Vagina (tissue), 2 donors: ENCODE measurements at regions not wholly inside any gene's neighbourhood (a gene's known extent, or its start where the extent isn't known, plus 50 kb on each side); places are given as distances from the start of the nearest gene placed in this dataset.

Experiments used
- DNase-seq, 2 donors: peaks; one replicate each; pipeline ENCODE4 v3.0.0-alpha.2; 2017; ENCODE audit errors: extremely low spot score in 2 of 2
- H3K27ac ChIP-seq: fragments of 200-600 bp; sonication (generic); one replicate; pipeline ENCODE4 v1.5.1; 2019
- H3K27me3 ChIP-seq: fragments of 200-600 bp; sonication (generic); one replicate; pipeline ENCODE4 v1.5.1; 2019
- H3K36me3 ChIP-seq, 2 donors: fragments of 200-600 bp; sonication (generic); one replicate each; pipeline ENCODE4 v1.5.1; 2017 to 2019
- H3K4me1 ChIP-seq: fragments of 200-600 bp; sonication (generic); one replicate; pipeline ENCODE4 v1.5.1; 2019
- H3K4me3 ChIP-seq, 2 donors: fragments of 200-600 bp; sonication (generic); 1 replicate in 1 of 2; 2 replicates in 1 of 2; pipeline ENCODE4 v1.5.1; 2016 to 2019
- H3K9me3 ChIP-seq: fragments of 200-600 bp; sonication (generic); one replicate; pipeline ENCODE4 v1.5.1; 2019
- POLR2A ChIP-seq, 2 donors: fragments of 450-650 bp; IDR thresholded peaks; one replicate each; pipeline ENCODE4 v1.6.1; 2017; ENCODE audit warnings: antibody characterized with exemption in 2 of 2, mild to moderate bottlenecking in 2 of 2, moderate library complexity in 2 of 2
- POLR2AphosphoS5 ChIP-seq, 2 donors: sonication (generic); formaldehyde crosslinking; IDR thresholded peaks; one replicate each; pipeline ENCODE4 v1.9.0; 2017; ENCODE audit warnings: antibody characterized with exemption in 2 of 2, mild to moderate bottlenecking in 2 of 2, low read depth in 1 of 2; ENCODE audit not compliant: insufficient read depth in 1 of 2
- intact Hi-C: fragments of 100-400 bp; cut with DNase I; formaldehyde crosslinking; loops from one replicate; pipeline ENCODE4 v1.15.1; 2023
- TF ChIP-seq, protein P1 (sequence below), 3 experiments: fragments of 450-650 bp in 2 of 3; fragments of 200-600 bp in 1 of 3; sonication (generic) in 1 of 3; IDR thresholded peaks; one replicate each; pipeline ENCODE4 v1.5.1; 2017 to 2019; ENCODE audit warnings: antibody characterized with exemption in 3 of 3, mild to moderate bottlenecking in 2 of 3, moderate library complexity in 2 of 3

DNA sequence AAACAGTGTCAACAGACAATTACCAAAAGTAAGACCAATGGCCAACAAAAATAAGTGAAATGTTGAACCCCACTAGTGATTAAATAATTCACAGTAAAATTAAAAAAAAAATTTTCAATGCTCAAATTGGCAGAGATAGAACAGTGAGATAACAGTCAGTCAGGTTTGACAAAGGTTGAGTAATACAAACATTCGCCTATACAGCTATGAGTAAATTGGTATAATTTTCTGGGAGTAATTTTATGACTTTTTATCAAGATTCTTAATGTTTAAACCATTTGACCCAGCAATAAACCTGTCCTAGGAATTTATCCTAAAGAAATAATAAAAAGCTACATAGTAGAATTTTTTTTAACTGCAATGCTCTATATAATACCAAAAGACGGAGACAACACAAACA lies 64.9 kb upstream of the SHH start:
- H3K9me3 ChIP-seq, result no peaks in the 10 kb centered on the region
- H3K4me3 ChIP-seq, result no peak overlapping the region
- TF ChIP-seq, protein P1, sequence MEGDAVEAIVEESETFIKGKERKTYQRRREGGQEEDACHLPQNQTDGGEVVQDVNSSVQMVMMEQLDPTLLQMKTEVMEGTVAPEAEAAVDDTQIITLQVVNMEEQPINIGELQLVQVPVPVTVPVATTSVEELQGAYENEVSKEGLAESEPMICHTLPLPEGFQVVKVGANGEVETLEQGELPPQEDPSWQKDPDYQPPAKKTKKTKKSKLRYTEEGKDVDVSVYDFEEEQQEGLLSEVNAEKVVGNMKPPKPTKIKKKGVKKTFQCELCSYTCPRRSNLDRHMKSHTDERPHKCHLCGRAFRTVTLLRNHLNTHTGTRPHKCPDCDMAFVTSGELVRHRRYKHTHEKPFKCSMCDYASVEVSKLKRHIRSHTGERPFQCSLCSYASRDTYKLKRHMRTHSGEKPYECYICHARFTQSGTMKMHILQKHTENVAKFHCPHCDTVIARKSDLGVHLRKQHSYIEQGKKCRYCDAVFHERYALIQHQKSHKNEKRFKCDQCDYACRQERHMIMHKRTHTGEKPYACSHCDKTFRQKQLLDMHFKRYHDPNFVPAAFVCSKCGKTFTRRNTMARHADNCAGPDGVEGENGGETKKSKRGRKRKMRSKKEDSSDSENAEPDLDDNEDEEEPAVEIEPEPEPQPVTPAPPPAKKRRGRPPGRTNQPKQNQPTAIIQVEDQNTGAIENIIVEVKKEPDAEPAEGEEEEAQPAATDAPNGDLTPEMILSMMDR (IDR thresholded peaks at IDR 0.05), result no peak
- TF ChIP-seq POLR2AphosphoS5 (IDR thresholded peaks at IDR 0.05; ENCODE audit: insufficient read depth in 1 of 2, low read depth in 1 of 2) (no peak), POLR2A (IDR thresholded peaks at IDR 0.05) (no peak)
- DNase-seq, result no peak
- H3K27me3 ChIP-seq, result no peaks in the 10 kb centered on the region
- H3K36me3 ChIP-seq, result no peaks in the 10 kb centered on the region
- no peaks in the 10 kb centered on the region for H3K4me1 ChIP-seq
- no peak overlapping the region for H3K27ac ChIP-seq
- intact Hi-C loops, result no loop called here

DNA sequence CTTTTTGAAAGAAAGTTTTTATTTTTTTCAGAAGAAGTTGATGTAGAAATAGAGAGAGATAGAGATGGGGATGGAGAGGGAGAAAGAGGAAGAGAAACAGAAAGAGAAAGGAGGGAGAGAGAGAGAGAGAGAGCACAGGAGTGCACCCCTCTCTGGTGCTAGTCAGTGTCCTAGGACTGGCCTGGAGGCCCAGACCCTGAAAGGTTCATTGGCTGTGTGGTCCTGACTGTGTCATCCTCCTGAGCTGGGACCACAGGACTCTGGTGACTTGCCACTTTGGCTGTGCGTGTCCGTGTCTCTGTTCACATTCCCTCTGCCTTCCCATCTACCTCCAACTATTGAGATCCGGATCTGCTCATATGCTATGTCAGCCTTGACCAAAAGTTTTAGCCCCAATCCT lies 62.1 kb upstream of the SHH start:
- peak in 1 of 2 donors; percentile 81 for DNase-seq
- TF ChIP-seq POLR2A (IDR thresholded peaks at IDR 0.05), result no peak
- TF ChIP-seq, protein P1 (IDR thresholded peaks at IDR 0.05), result no peak
- no peak for TF ChIP-seq POLR2AphosphoS5 (IDR thresholded peaks at IDR 0.05; ENCODE audit: insufficient read depth in 1 of 2, low read depth in 1 of 2)
- H3K36me3 ChIP-seq, result no peaks in the 10 kb centered on the region

DNA sequence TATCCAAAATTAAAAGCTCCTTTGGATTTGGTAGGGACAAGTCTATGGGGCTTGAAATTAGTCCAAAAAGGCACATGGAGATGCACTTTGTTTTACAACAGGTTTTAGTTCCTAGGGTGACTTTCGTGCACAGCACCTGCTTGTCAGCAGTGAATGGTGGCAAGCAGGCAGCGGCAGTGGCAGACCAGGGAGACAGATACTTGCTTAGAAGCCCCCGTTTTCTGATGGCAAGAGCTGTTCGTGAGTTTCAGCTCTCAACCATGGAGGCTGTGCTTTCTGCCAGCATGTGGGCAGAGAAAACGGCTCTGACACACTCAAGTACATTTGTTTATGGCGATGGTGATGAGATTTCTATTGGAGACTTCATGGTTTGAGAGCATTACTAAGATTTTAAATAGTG lies 61.7 kb upstream of the SHH start:
- no peak for TF ChIP-seq POLR2AphosphoS5 (IDR thresholded peaks at IDR 0.05; ENCODE audit: insufficient read depth in 1 of 2, low read depth in 1 of 2)
- TF ChIP-seq, protein P1 (IDR thresholded peaks at IDR 0.05), result no peak
- H3K27me3 ChIP-seq, result no peaks in the 10 kb centered on the region
- no peaks in the 10 kb centered on the region for H3K36me3 ChIP-seq
- no peaks in the 10 kb centered on the region for H3K4me1 ChIP-seq
- H3K4me3 ChIP-seq, result no peak overlapping the region
- peak in 1 of 2 donors; percentile 40 for DNase-seq
- no peaks in the 10 kb centered on the region for H3K9me3 ChIP-seq
- intact Hi-C loops, result loop anchor here (5.0 kb wide), 1 partner anchor 1578 kb away; no protein-coding TSS in a partner anchor
- no peak overlapping the region for H3K27ac ChIP-seq

More for the DNA sequence above, 62.1 kb upstream of the SHH start:
- Histone ChIP-seq H3K27ac (no peak overlapping the region), H3K4me1 (no peaks in the 10 kb centered on the region), H3K4me3 (no peak overlapping the region), H3K9me3 (no peaks in the 10 kb centered on the region), H3K27me3 (no peaks in the 10 kb centered on the region)
- intact Hi-C loops, result loop anchor here (5.0 kb wide), 1 partner anchor 1578 kb away; no protein-coding TSS in a partner anchor

DNA sequence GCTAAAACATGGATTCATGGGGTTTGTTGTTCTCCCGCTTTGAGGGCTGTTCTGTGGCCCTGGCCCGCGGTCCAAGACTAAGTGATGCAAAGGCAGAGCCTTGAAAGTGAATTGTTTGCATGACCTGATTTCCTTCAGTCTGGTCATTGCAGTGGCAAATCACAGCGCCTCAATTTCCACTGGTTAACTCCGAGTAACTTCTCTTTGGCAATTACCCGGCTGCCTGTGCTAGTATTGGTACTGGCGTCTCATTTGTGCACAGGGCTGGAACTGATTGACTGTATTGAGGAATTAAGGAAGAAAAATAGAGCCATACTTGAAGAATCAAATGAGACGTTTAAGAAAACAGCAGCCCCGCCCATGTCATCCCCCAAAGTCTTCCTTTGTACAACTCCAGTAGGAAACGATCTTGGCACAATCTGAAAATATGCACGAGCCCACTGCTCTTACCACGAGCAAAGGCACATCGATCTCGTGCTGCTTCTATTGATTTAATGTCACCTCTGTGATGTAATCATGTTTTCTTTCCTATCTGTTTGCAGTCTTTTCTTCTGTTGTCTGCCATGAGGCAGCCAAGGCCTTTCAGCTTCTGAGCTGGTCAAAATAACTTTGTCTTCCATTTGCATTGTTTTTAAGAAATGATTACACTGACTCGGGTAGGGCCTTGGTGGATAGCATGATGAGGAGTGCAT lies 60.6 kb upstream of the SHH start:
- Histone ChIP-seq H3K36me3 (no peaks in the 10 kb centered on the region), H3K27me3 (no peaks in the 10 kb centered on the region), H3K9me3 (no peaks in the 10 kb centered on the region), H3K27ac (no peak overlapping the region), H3K4me1 (no peaks in the 10 kb centered on the region), H3K4me3 (no peak overlapping the region)
- TF ChIP-seq POLR2A (IDR thresholded peaks at IDR 0.05), result no peak
- TF ChIP-seq, protein P1 (IDR thresholded peaks at IDR 0.05), result no peak
- DNase-seq, result peak in 1 of 2 donors; percentile 52
- intact Hi-C loops, result loop anchor here (5.0 kb wide), 1 partner anchor 1579 kb away; no protein-coding TSS in a partner anchor

DNA sequence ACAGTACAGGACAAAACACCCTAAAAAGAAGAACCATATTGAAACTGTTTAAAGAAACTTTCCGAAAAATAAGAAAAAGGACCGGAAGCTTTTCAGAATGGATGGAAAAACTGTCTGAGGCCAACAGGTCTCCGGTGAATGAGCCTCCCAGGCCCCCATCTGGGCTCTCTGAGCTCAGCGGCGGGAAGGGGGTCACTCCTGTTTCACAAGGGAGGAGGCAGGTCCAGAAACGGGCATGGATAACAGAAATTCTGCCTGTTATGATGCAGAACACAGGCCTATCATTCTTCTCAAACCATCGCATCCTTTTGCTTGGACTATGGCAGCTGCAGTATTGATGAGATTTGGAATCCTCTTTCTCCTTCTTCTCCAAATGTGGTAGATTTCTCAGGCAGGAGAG lies 58.9 kb upstream of the SHH start:
- TF ChIP-seq POLR2A (IDR thresholded peaks at IDR 0.05) (no peak), POLR2AphosphoS5 (IDR thresholded peaks at IDR 0.05; ENCODE audit: insufficient read depth in 1 of 2, low read depth in 1 of 2) (no peak)
- TF ChIP-seq, protein P1 (IDR thresholded peaks at IDR 0.05), result no peak
- H3K4me1 ChIP-seq, result no peaks in the 10 kb centered on the region
- H3K36me3 ChIP-seq, result no peaks in the 10 kb centered on the region
- H3K27ac ChIP-seq, result no peak overlapping the region
- intact Hi-C loops, result loop anchor here (5.0 kb wide), 1 partner anchor 1581 kb away; no protein-coding TSS in a partner anchor
- no peaks in the 10 kb centered on the region for H3K9me3 ChIP-seq
- no peak overlapping the region for H3K4me3 ChIP-seq
- DNase-seq, result no peak
- no peaks in the 10 kb centered on the region for H3K27me3 ChIP-seq
